Endothelial cell (in vitro differentiated cells): ENCODE measurements at regions not wholly inside any gene's neighbourhood (a gene's known extent, or its start where the extent isn't known, plus 50 kb on each side); places are given as distances from the start of the nearest gene placed in this dataset.
"Not testable (repeated sequence)": the region's sequence is repeated elsewhere in the genome, so short reads cannot be mapped to it uniquely, and the experiment has no call there.

ENCODE experiments used
- DNase-seq: peaks from one replicate; pipeline ENCODE4 v3.0.0; 2021; ENCODE audit warnings: low spot score
- H3K27ac Mint-ChIP-seq: one replicate; pipeline ENCODE4 v1.8.0; 2021; ENCODE audit warnings: mixed read lengths, inconsistent platforms; ENCODE audit not compliant: unreplicated experiment
- H3K27me3 Mint-ChIP-seq: one replicate; pipeline ENCODE4 v1.8.0; 2021; ENCODE audit warnings: mild to moderate bottlenecking, moderate library complexity, mixed read lengths, inconsistent platforms; ENCODE audit not compliant: unreplicated experiment
- H3K36me3 Mint-ChIP-seq: one replicate; pipeline ENCODE4 v1.8.0; 2021; ENCODE audit warnings: mild to moderate bottlenecking, low read depth, mixed read lengths, inconsistent platforms; ENCODE audit not compliant: unreplicated experiment
- H3K4me1 Mint-ChIP-seq: one replicate; pipeline ENCODE4 v1.8.0; 2021; ENCODE audit warnings: mild to moderate bottlenecking, mixed read lengths, inconsistent platforms; ENCODE audit not compliant: unreplicated experiment
- H3K4me3 Mint-ChIP-seq: one replicate; pipeline ENCODE4 v1.8.0; 2021; ENCODE audit warnings: mild to moderate bottlenecking, mixed read lengths, inconsistent platforms; ENCODE audit not compliant: unreplicated experiment
- H3K9me3 Mint-ChIP-seq: one replicate; pipeline ENCODE4 v1.8.0; 2021; ENCODE audit warnings: mixed read lengths, inconsistent platforms; ENCODE audit not compliant: unreplicated experiment
- CTCF ChIP-seq: fragments of 200-600 bp; sonication (generic); IDR thresholded peaks from one replicate; pipeline ENCODE4 v1.5.0; 2021; ENCODE audit warnings: antibody characterized with exemption; ENCODE audit not compliant: unreplicated experiment

- no peaks in the 10 kb centered on the region for H3K27me3 Mint-ChIP-seq
These were observed 234.9 kb upstream of the ACTBL2 start for GRCh38 chr5:57717555-57717954.

GRCh38 chr5:57716661-57717060 is 234.1 kb upstream of the ACTBL2 start:
- no peak for TF ChIP-seq CTCF
- H3K4me1 Mint-ChIP-seq = peaks cover 5% of the 10 kb centered on the region
- H3K9me3 Mint-ChIP-seq = no peaks in the 10 kb centered on the region
- H3K27ac Mint-ChIP-seq = no peak overlapping the region
- H3K27me3 Mint-ChIP-seq = no peaks in the 10 kb centered on the region
- no peak overlapping the region for H3K4me3 Mint-ChIP-seq
- DNase-seq = no peak
- H3K36me3 Mint-ChIP-seq = no peaks in the 10 kb centered on the region

More at GRCh38 chr5:57717555-57717954, 234.9 kb upstream of the ACTBL2 start:
- no peak for DNase-seq
- no peak for TF ChIP-seq CTCF
- no peak overlapping the region for H3K4me3 Mint-ChIP-seq
- H3K9me3 Mint-ChIP-seq = no peaks in the 10 kb centered on the region
- no peaks in the 10 kb centered on the region for H3K36me3 Mint-ChIP-seq
- H3K4me1 Mint-ChIP-seq = peaks cover 5% of the 10 kb centered on the region
- no peak overlapping the region for H3K27ac Mint-ChIP-seq

GRCh38 chr5:57715296-57715695 is 232.7 kb upstream of the ACTBL2 start:
- H3K4me3 Mint-ChIP-seq = no peak overlapping the region
- no peak for TF ChIP-seq CTCF
- no peak for DNase-seq
- no peak overlapping the region for H3K27ac Mint-ChIP-seq
- H3K4me1 Mint-ChIP-seq = peaks cover 5% of the 10 kb centered on the region
- no peaks in the 10 kb centered on the region for H3K9me3 Mint-ChIP-seq
- no peaks in the 10 kb centered on the region for H3K36me3 Mint-ChIP-seq
- H3K27me3 Mint-ChIP-seq = no peaks in the 10 kb centered on the region

- not testable (repeated sequence) for DNase-seq, H3K27me3 Mint-ChIP-seq, H3K4me1 Mint-ChIP-seq, H3K9me3 Mint-ChIP-seq, H3K4me3 Mint-ChIP-seq, H3K27ac Mint-ChIP-seq, H3K36me3 Mint-ChIP-seq
These were observed 230.9 kb upstream of the ACTBL2 start for GRCh38 chr5:57713535-57713934.

GRCh38 chr5:57711946-57712345 is 229.3 kb upstream of the ACTBL2 start:
- no peaks in the 10 kb centered on the region for H3K36me3 Mint-ChIP-seq
- no peaks in the 10 kb centered on the region for H3K4me1 Mint-ChIP-seq
- no peak overlapping the region for H3K4me3 Mint-ChIP-seq
- H3K9me3 Mint-ChIP-seq = no peaks in the 10 kb centered on the region
- no peaks in the 10 kb centered on the region for H3K27me3 Mint-ChIP-seq
- TF ChIP-seq CTCF = no peak
- no peak for DNase-seq
- no peak overlapping the region for H3K27ac Mint-ChIP-seq

GRCh38 chr5:57711471-57711870 is 228.9 kb upstream of the ACTBL2 start:
- H3K36me3 Mint-ChIP-seq = no peaks in the 10 kb centered on the region
- H3K4me1 Mint-ChIP-seq = no peaks in the 10 kb centered on the region
- no peak for DNase-seq
- TF ChIP-seq CTCF = no peak
- H3K4me3 Mint-ChIP-seq = no peak overlapping the region
- H3K27ac Mint-ChIP-seq = no peak overlapping the region
- no peaks in the 10 kb centered on the region for H3K9me3 Mint-ChIP-seq
- H3K27me3 Mint-ChIP-seq = no peaks in the 10 kb centered on the region
